ENCODE measurements at regions not wholly inside any gene's neighbourhood (a gene's known extent, or its start where the extent isn't known, plus 50 kb on each side); places are given as distances from the start of the nearest gene placed in this dataset.

- H3K9me3 ChIP-seq (ENCODE audit: control insufficient read depth in 1 of 2, insufficient read depth in 1 of 2, low read length in 2 of 2): peaks cover 0 to 3% of the 10 kb centered on the region in 2 experiments
- no peak overlapping the region for H3K27ac Mint-ChIP-seq
- no peaks in the 10 kb centered on the region for H3K4me1 Mint-ChIP-seq (ENCODE audit: low read depth)
- CTCF ChIA-PET: no interaction called here
- no peaks in the 10 kb centered on the region for H3K27me3 ChIP-seq (ENCODE audit: control insufficient read depth in 1 of 2, insufficient read depth in 2 of 2, low read length in 2 of 2)
- no peak for ATAC-seq (ENCODE audit: poor library complexity)
- no peaks in the 10 kb centered on the region for H3K4me1 ChIP-seq (ENCODE audit: insufficient read depth, low read length)
- H3K4me3 ChIP-seq (ENCODE audit: low read length): no peak overlapping the region
- intact Hi-C loops (cut with DNase I, micrococcal nuclease): no loop called here
- TF ChIP-seq, protein P1, sequence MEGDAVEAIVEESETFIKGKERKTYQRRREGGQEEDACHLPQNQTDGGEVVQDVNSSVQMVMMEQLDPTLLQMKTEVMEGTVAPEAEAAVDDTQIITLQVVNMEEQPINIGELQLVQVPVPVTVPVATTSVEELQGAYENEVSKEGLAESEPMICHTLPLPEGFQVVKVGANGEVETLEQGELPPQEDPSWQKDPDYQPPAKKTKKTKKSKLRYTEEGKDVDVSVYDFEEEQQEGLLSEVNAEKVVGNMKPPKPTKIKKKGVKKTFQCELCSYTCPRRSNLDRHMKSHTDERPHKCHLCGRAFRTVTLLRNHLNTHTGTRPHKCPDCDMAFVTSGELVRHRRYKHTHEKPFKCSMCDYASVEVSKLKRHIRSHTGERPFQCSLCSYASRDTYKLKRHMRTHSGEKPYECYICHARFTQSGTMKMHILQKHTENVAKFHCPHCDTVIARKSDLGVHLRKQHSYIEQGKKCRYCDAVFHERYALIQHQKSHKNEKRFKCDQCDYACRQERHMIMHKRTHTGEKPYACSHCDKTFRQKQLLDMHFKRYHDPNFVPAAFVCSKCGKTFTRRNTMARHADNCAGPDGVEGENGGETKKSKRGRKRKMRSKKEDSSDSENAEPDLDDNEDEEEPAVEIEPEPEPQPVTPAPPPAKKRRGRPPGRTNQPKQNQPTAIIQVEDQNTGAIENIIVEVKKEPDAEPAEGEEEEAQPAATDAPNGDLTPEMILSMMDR (IDR thresholded peaks at IDR 0.05): no peak
- no peak for DNase-seq
- POLR2A ChIA-PET: no interaction called here
- H3K27me3 Mint-ChIP-seq: no peaks in the 10 kb centered on the region
- H3K9me3 Mint-ChIP-seq: peaks cover 2% of the 10 kb centered on the region
- no peak overlapping the region for H3K4me3 Mint-ChIP-seq
- H3K36me3 ChIP-seq (ENCODE audit: insufficient read depth, low read length): no peaks in the 10 kb centered on the region
- no peaks in the 10 kb centered on the region for H3K36me3 Mint-ChIP-seq (ENCODE audit: low read depth)
- no peak overlapping the region for H3K27ac ChIP-seq (ENCODE audit: low read depth in 1 of 2, low read length in 2 of 2)
Observed at GRCh38 chr13:107295416-107296140, 727.6 kb upstream of the ARGLU1 start.

DNA sequence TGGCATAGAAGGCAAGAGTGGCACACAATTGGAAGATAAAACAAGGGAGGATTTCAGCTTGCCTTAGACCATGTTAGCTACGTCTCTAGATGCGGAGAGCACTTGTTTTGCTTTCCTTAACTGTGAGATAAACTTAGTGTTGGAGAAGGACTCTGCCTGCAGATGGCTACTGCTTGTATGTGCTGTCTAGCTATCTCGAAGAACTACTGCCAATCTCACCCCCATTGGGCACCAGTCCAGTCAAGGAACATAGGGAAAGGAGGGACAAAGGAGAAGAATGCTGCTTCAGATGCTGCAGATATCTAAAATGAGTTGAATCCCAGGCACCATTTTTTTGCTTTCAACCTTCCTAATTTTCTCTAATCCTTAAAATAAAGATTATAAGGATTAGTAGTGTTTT is 726.0 kb upstream of the ARGLU1 start:
- POLR2A ChIA-PET: no interaction called here
- H3K36me3 ChIP-seq (ENCODE audit: insufficient read depth, low read length): no peaks in the 10 kb centered on the region
- intact Hi-C loops (cut with DNase I, micrococcal nuclease): no loop called here
- H3K4me1 ChIP-seq (ENCODE audit: insufficient read depth, low read length): no peaks in the 10 kb centered on the region
- H3K27ac ChIP-seq (ENCODE audit: low read depth in 1 of 2, low read length in 2 of 2): no peak overlapping the region
- peaks cover 2% of the 10 kb centered on the region for H3K9me3 Mint-ChIP-seq
- H3K4me1 Mint-ChIP-seq (ENCODE audit: low read depth): no peaks in the 10 kb centered on the region
- no peaks in the 10 kb centered on the region for H3K27me3 ChIP-seq (ENCODE audit: control insufficient read depth in 1 of 2, insufficient read depth in 2 of 2, low read length in 2 of 2)
- DNase-seq (no peak), ATAC-seq (ENCODE audit: poor library complexity) (no peak)
- no peak overlapping the region for H3K27ac Mint-ChIP-seq
- H3K4me3 Mint-ChIP-seq: no peak overlapping the region
- no peak overlapping the region for H3K4me3 ChIP-seq (ENCODE audit: low read length)
- H3K36me3 Mint-ChIP-seq (ENCODE audit: low read depth): no peaks in the 10 kb centered on the region
- H3K27me3 Mint-ChIP-seq: no peaks in the 10 kb centered on the region
- CTCF ChIA-PET: no interaction called here
- H3K9me3 ChIP-seq (ENCODE audit: control insufficient read depth in 1 of 2, insufficient read depth in 1 of 2, low read length in 2 of 2): peaks cover 0 to 3% of the 10 kb centered on the region in 2 experiments
- TF ChIP-seq, protein P1 (IDR thresholded peaks at IDR 0.05): no peak

DNA sequence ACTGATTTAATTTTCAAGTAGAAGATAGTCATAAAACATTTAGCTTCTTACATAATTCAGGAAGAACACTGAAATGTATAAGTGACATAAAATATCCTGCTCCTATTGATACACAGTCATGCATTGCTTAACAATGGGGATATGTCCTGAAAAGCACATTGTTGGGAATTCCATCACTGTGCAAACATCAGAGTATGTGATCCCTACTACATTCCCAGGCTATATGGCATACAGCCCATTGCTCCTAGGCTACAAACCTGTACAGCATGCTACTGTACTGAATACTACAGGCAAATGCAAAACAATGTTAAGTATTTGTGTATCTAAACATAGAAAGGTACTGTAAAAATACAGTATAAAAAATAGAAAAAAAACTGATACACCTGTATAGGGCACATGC is 723.9 kb upstream of the ARGLU1 start:
- Mint-ChIP-seq H3K27ac (no peak overlapping the region), H3K9me3 (peaks cover 2% of the 10 kb centered on the region), H3K27me3 (no peaks in the 10 kb centered on the region), H3K36me3 (ENCODE audit: low read depth) (no peaks in the 10 kb centered on the region), H3K4me3 (no peak overlapping the region), H3K4me1 (ENCODE audit: low read depth) (no peaks in the 10 kb centered on the region)
- Histone ChIP-seq H3K27me3 (ENCODE audit: control insufficient read depth in 1 of 2, insufficient read depth in 2 of 2, low read length in 2 of 2) (no peaks in the 10 kb centered on the region), H3K4me3 (ENCODE audit: low read length) (no peak overlapping the region), H3K9me3 (ENCODE audit: control insufficient read depth in 1 of 2, insufficient read depth in 1 of 2, low read length in 2 of 2) (peaks cover 0 to 11% of the 10 kb centered on the region in 2 experiments), H3K27ac (ENCODE audit: low read depth in 1 of 2, low read length in 2 of 2) (no peak overlapping the region), H3K36me3 (ENCODE audit: insufficient read depth, low read length) (no peaks in the 10 kb centered on the region), H3K4me1 (ENCODE audit: insufficient read depth, low read length) (no peaks in the 10 kb centered on the region)
- CTCF ChIA-PET: no interaction called here
- DNase-seq: no peak
- ATAC-seq (ENCODE audit: poor library complexity): no peak
- POLR2A ChIA-PET: no interaction called here
- TF ChIP-seq, protein P1 (IDR thresholded peaks at IDR 0.05): no peak
- intact Hi-C loops (cut with DNase I, micrococcal nuclease): no loop called here

Data from CD4-positive, alpha-beta T cell (primary cell).